K562 (cell line): ENCODE measurements at regions not wholly inside any gene's neighbourhood (a gene's known extent, or its start where the extent isn't known, plus 50 kb on each side); places are given as distances from the start of the nearest gene placed in this dataset.

Experiments used
- ATAC-seq: fragments of 200-7000 bp; cut with Tn5 transposase; 3 replicates; pipeline ENCODE4 v1.9.1; 2020; ENCODE audit warnings: moderate library complexity
- BruUV-seq: library from RNA; stranded (reverse); fragments of 400-500 nt; replicated peaks from 2 replicates; lab custom pipeline; 2021; lab: Mats Ljungman, UMichigan
- CTCF ChIA-PET: fragments of 300-600 bp; formaldehyde crosslinking; extraction: SDS; loops from one replicate; lab custom pipeline; 2021; ENCODE audit warnings: low intra/inter-chr PET ratio; lab: Yijun Ruan, JAX
- POLR2A ChIA-PET: fragments of 300-600, 350-650 bp; sonication (Branson Sonifier 250); formaldehyde crosslinking; extraction: SDS; loops from one replicate; lab custom pipeline; 2021; ENCODE audit warnings: antibody characterized with exemption, inconsistent platforms; lab: Yijun Ruan, JAX
- DNase-seq, 4 experiments: peaks; one replicate each; pipeline versions ENCODE4 v3.0.0 to v3.0.0-alpha.2; 2011 to 2018; ENCODE audit warnings: low spot score in 3 of 4, mixed read lengths in 3 of 4; ENCODE audit errors: extremely low read depth in 1 of 4
- FAIRE-seq: peaks from 2 replicates; lab custom pipeline; 2011; peaks lifted over from hg19 to GRCh38; lab: Jason Lieb, UNC
- H2AFZ ChIP-seq: 2 replicates; pipeline ENCODE4 v1.6.0; 2011; ENCODE audit warnings: low read depth, low read length, control low read depth, inconsistent platforms
- H3K27ac ChIP-seq: fragments of 200-600 bp; 3 replicates; pipeline ENCODE4 v1.8.0; 2011; ENCODE audit warnings: low read depth, mild to moderate bottlenecking, control low read depth, inconsistent platforms, low read length, moderate library complexity, mixed read lengths; ENCODE audit errors: extremely low read depth
- H3K27me3 ChIP-seq, 2 experiments: fragments of 300-600 bp in 1 of 2; 2 replicates in 1 of 2; 3 replicates in 1 of 2; pipeline versions ENCODE4 v1.6.0 to v1.8.0; 2011; ENCODE audit warnings: inconsistent platforms in 2 of 2, low read length in 2 of 2, mild to moderate bottlenecking in 1 of 2, mixed read lengths in 1 of 2, moderate library complexity in 1 of 2; ENCODE audit not compliant: control insufficient read depth in 2 of 2, insufficient read depth in 2 of 2
- H3K36me3 ChIP-seq: fragments of 300-600 bp; 3 replicates; pipeline ENCODE4 v1.8.0; 2011; ENCODE audit warnings: mild to moderate bottlenecking, low read length, inconsistent platforms; ENCODE audit not compliant: control insufficient read depth, insufficient read depth
- H3K4me1 ChIP-seq, 2 experiments: fragments of 200-600 bp in 1 of 2; replicated peaks in 1 of 2; 2 replicates in 1 of 2; 3 replicates in 1 of 2; pipeline versions ENCODE4 v1.5.1 to v1.8.0; 2011; ENCODE audit warnings: inconsistent platforms in 2 of 2, low read length in 2 of 2, mild to moderate bottlenecking in 1 of 2, mixed read lengths in 1 of 2, moderate library complexity in 1 of 2; ENCODE audit not compliant: control insufficient read depth in 2 of 2, insufficient read depth in 2 of 2
- H3K4me2 ChIP-seq: 2 replicates; pipeline ENCODE4 v1.6.1; 2011; ENCODE audit warnings: low read length, control low read depth, inconsistent platforms, mixed read lengths; ENCODE audit not compliant: insufficient read depth
- H3K4me3 ChIP-seq: fragments of 200-600 bp; sonication (generic), shearing (Covaris generic); 2 replicates; pipeline ENCODE4 v1.5.1; 2016; ENCODE audit warnings: control low read depth, inconsistent platforms
- H3K79me2 ChIP-seq: fragments of 200-600 bp; 3 replicates; pipeline ENCODE4 v1.8.0; 2011; ENCODE audit warnings: low read length, inconsistent platforms; ENCODE audit not compliant: control insufficient read depth, insufficient read depth
- H3K9ac ChIP-seq, 2 experiments: 2 replicates each; pipeline versions ENCODE4 v1.6.0 to v1.6.1; 2011; ENCODE audit warnings: low read depth in 2 of 2, low read length in 2 of 2, control low read depth in 1 of 2, inconsistent platforms in 1 of 2, mild to moderate bottlenecking in 1 of 2, mixed read lengths in 1 of 2; ENCODE audit not compliant: insufficient read depth in 1 of 2
- H3K9me1 ChIP-seq: one replicate; pipeline ENCODE4 v1.6.0; 2011; ENCODE audit warnings: inconsistent platforms, mild to moderate bottlenecking, low read length, moderate library complexity; ENCODE audit not compliant: control insufficient read depth, insufficient read depth
- H3K9me3 ChIP-seq: replicated peaks from 2 replicates; pipeline ENCODE4 v1.5.1; 2011; ENCODE audit warnings: low read depth, low read length, inconsistent platforms; ENCODE audit not compliant: control insufficient read depth, insufficient read depth
- H4K20me1 ChIP-seq: replicated peaks from 2 replicates; pipeline ENCODE4 v1.6.1; 2011; ENCODE audit warnings: low read length, inconsistent platforms, mixed read lengths; ENCODE audit not compliant: control insufficient read depth, insufficient read depth
- CLOCK ChIP-seq: fragments of 250-450 bp; sonication (Bioruptor Pico); IDR thresholded peaks from 2 replicates; pipeline ENCODE4 v1.4.0; 2020; ENCODE audit warnings: mild to moderate bottlenecking, moderate library complexity, borderline replicate concordance
- CREB1 ChIP-seq, 2 experiments: sonication (generic) in 1 of 2; formaldehyde crosslinking in 1 of 2; IDR thresholded peaks; 2 replicates each; pipeline versions ENCODE4 v1.6.1 to v1.8.0; 2012 to 2022; ENCODE audit warnings: inconsistent platforms in 1 of 2, mild to moderate bottlenecking in 1 of 2, missing genetic modification reagents in 1 of 2, moderate library complexity in 1 of 2
- ETV6 ChIP-seq, 3 experiments: fragments of 150-350 bp in 1 of 3; sonication (generic) in 1 of 3; formaldehyde crosslinking in 1 of 3; IDR thresholded peaks; 2 replicates each; pipeline versions ENCODE4 v1.6.1 to v1.8.0; 2014 to 2022; ENCODE audit warnings: borderline replicate concordance in 2 of 3, low read depth in 2 of 3, antibody characterized with exemption in 1 of 3, low read length in 1 of 3, mild to moderate bottlenecking in 1 of 3, missing genetic modification reagents in 1 of 3
- IRF2 ChIP-seq: sonication (generic); formaldehyde crosslinking; IDR thresholded peaks from 2 replicates; pipeline ENCODE4 v1.8.1; 2022; ENCODE audit warnings: mild to moderate bottlenecking, missing genetic modification reagents
- SETDB1 ChIP-seq: IDR thresholded peaks from one replicate; pipeline ENCODE4 v1.6.1; 2012; ENCODE audit warnings: low read length, control low read depth, inconsistent platforms
- SP2 ChIP-seq: IDR thresholded peaks from 2 replicates; pipeline ENCODE4 v1.6.1; 2011; ENCODE audit warnings: mild to moderate bottlenecking, low read depth, low read length, moderate library complexity; ENCODE audit not compliant: poor library complexity, severe bottlenecking; ENCODE audit errors: extremely low read depth
- TFAM ChIP-seq: fragments of 250-450 bp; sonication (Bioruptor Pico); conservative IDR thresholded peaks from 2 replicates; pipeline ENCODE4 v1.5.0; 2021; ENCODE audit warnings: mild to moderate bottlenecking, moderate library complexity
- WGBS: fragments of 100-300 bp; shearing (Covaris generic); methylation state at CpG from one replicate; pipeline ENCODE4 v1.1.6; 2016; ENCODE audit warnings: low coverage, mixed read lengths; ENCODE audit not compliant: insufficient coverage; ENCODE audit errors: missing lambda C conversion rate; 5-methylcytosine and 5-hydroxymethylcytosine counted together
- in situ Hi-C: fragments of 300-500 bp; cut with MboI; formaldehyde crosslinking; loops from 4 replicates; pipeline ENCODE4 v1.15.0; 2018; ENCODE audit warnings: inconsistent platforms, mixed read lengths
- intact Hi-C: fragments of 100-400 bp; cut with micrococcal nuclease; formaldehyde crosslinking; loops from 2 replicates; pipeline ENCODE4 v1.14.2; 2022

GRCh38 chr3:72694398-72694797, 153.8 kb downstream of the SHQ1 start:
- no peak overlapping the region for H3K4me3 ChIP-seq
- H3K9me1 ChIP-seq = no peaks in the 10 kb centered on the region
- CTCF ChIA-PET = no interaction called here
- no peaks in the 10 kb centered on the region for H3K9me3 ChIP-seq
- no peak for FAIRE-seq
- no peaks in the 10 kb centered on the region for H3K79me2 ChIP-seq
- intact Hi-C loops (no loop called here), in situ Hi-C loops (no loop called here)
- no peak for DNase-seq
- no peak for ATAC-seq
- WGBS = 18% methylated on average over 6 of the region's 6 CpGs
- POLR2A ChIA-PET = interaction anchor here (0.7 kb wide), 1 partner anchor 97 kb away, joined by 3 read pairs; no protein-coding TSS in a partner anchor
- H3K4me1 ChIP-seq = no peaks in the 10 kb centered on the region; a peak in 1 of 5 replicates
- no peaks in the 10 kb centered on the region for H3K27me3 ChIP-seq
- no peaks in the 10 kb centered on the region for H4K20me1 ChIP-seq
- H3K27ac ChIP-seq = no peak overlapping the region
- H3K36me3 ChIP-seq = no peaks in the 10 kb centered on the region
- H3K9ac ChIP-seq = no peak overlapping the region
- no peak overlapping the region for H3K4me2 ChIP-seq
- no peak overlapping the region for H2AFZ ChIP-seq
- no TSS peak for BruUV-seq
- no peak for TF ChIP-seq CREB1 (IDR thresholded peaks at IDR 0.05)
- no peak for TF ChIP-seq CREB1 (CRISPR knock-in tag; IDR thresholded peaks at IDR 0.05)
- TF ChIP-seq SP2 = no peak
- no peak for TF ChIP-seq IRF2 (CRISPR knock-in tag)
- no peak for TF ChIP-seq ETV6 (IDR thresholded peaks at IDR 0.05; ENCODE audit: borderline replicate concordance in 1 of 2, low read depth in 2 of 2, low read length in 1 of 2)
- no peak for TF ChIP-seq ETV6 (CRISPR knock-in tag; IDR thresholded peaks at IDR 0.05; ENCODE audit: borderline replicate concordance)
- TF ChIP-seq SETDB1 = no peak
- TF ChIP-seq TFAM (CRISPR knock-in tag) = no peak
- TF ChIP-seq CLOCK (CRISPR knock-in tag) = no peak
